ENCODE measurements at regions not wholly inside any gene's neighbourhood (a gene's known extent, or its start where the extent isn't known, plus 50 kb on each side); places are given as distances from the start of the nearest gene placed in this dataset.

DNA sequence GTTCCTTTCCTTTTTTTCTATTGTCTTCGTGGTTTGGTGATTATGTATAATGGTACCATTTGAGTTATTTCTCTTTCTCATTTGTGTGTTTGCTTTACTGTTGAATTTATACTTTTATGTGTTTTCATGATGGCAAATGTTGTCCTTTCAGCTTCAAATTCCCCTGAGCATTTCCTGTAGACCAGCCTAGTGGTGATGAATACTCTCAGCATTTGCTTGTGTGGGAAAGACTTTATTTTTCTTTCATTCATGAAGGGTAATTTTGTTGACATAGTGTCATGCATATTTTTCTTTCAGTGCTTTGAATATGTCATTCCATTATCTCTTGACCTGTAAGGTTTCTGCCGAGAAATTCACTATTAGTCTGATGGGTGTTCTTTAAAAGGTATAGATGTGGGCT, 166.6 kb upstream of the GORAB start:
- TF ChIP-seq SP2 (IDR thresholded peaks at IDR 0.05; ENCODE audit: low read length) (no peak), EZH2 (IDR thresholded peaks at IDR 0.05; ENCODE audit: low read depth, low read length, severe bottlenecking) (no peak), NANOG (IDR thresholded peaks at IDR 0.05; ENCODE audit: insufficient read depth, low read depth, low read length, poor library complexity, severe bottlenecking) (no peak), POLR2AphosphoS5 (IDR thresholded peaks at IDR 0.05; ENCODE audit: low read depth, low read length) (no peak), SAP30 (IDR thresholded peaks at IDR 0.05; ENCODE audit: insufficient read depth, insufficient replicate concordance, low read length) (no peak), SP1 (IDR thresholded peaks at IDR 0.05; ENCODE audit: low read depth, low read length) (no peak), TEAD4 (IDR thresholded peaks at IDR 0.05; ENCODE audit: low read depth, low read length) (no peak), SIRT6 (IDR thresholded peaks at IDR 0.05; ENCODE audit: low read length) (no peak), EP300 (IDR thresholded peaks at IDR 0.05; ENCODE audit: borderline replicate concordance in 1 of 2, low read depth in 2 of 2, low read length in 2 of 2) (no peak), TBP (IDR thresholded peaks at IDR 0.05; ENCODE audit: low read depth, low read length) (no peak)
- TF ChIP-seq, protein P1, sequence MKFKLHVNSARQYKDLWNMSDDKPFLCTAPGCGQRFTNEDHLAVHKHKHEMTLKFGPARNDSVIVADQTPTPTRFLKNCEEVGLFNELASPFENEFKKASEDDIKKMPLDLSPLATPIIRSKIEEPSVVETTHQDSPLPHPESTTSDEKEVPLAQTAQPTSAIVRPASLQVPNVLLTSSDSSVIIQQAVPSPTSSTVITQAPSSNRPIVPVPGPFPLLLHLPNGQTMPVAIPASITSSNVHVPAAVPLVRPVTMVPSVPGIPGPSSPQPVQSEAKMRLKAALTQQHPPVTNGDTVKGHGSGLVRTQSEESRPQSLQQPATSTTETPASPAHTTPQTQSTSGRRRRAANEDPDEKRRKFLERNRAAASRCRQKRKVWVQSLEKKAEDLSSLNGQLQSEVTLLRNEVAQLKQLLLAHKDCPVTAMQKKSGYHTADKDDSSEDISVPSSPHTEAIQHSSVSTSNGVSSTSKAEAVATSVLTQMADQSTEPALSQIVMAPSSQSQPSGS (IDR thresholded peaks at IDR 0.05; ENCODE audit: low read length) = no peak
- TF ChIP-seq, protein P2, sequence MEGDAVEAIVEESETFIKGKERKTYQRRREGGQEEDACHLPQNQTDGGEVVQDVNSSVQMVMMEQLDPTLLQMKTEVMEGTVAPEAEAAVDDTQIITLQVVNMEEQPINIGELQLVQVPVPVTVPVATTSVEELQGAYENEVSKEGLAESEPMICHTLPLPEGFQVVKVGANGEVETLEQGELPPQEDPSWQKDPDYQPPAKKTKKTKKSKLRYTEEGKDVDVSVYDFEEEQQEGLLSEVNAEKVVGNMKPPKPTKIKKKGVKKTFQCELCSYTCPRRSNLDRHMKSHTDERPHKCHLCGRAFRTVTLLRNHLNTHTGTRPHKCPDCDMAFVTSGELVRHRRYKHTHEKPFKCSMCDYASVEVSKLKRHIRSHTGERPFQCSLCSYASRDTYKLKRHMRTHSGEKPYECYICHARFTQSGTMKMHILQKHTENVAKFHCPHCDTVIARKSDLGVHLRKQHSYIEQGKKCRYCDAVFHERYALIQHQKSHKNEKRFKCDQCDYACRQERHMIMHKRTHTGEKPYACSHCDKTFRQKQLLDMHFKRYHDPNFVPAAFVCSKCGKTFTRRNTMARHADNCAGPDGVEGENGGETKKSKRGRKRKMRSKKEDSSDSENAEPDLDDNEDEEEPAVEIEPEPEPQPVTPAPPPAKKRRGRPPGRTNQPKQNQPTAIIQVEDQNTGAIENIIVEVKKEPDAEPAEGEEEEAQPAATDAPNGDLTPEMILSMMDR (IDR thresholded peaks at IDR 0.05; ENCODE audit: control extremely low read depth in 1 of 3, insufficient read depth in 1 of 3, low read depth in 1 of 3, low read length in 3 of 3) = no peak

All from H1 (cell line).